Caco-2 (cell line): ENCODE measurements at regions not wholly inside any gene's neighbourhood (a gene's known extent, or its start where the extent isn't known, plus 50 kb on each side); places are given as distances from the start of the nearest gene placed in this dataset.

Source experiments
- BruUV-seq: library from RNA; stranded (reverse); fragments of 400-500 nt; replicated peaks from 2 replicates; lab custom pipeline; 2021; lab: Mats Ljungman, UMichigan
- CTCF ChIA-PET: fragments of 300-600 bp; sonication (Branson Sonifier 250); formaldehyde crosslinking; loops from one replicate; lab custom pipeline; 2022; ENCODE audit warnings: antibody characterized with exemption; lab: Charles Lee
- POLR2A ChIA-PET: fragments of 300-600 bp; sonication (Branson Sonifier 250); formaldehyde crosslinking; loops from one replicate; lab custom pipeline; 2022; ENCODE audit warnings: antibody characterized with exemption; lab: Charles Lee
- DNase-seq, 2 experiments: peaks; one replicate each; pipeline versions ENCODE4 v3.0.0 to v3.0.0-alpha.2; 2020 to 2022
- H3K27me3 ChIP-seq: replicated peaks from 2 replicates; pipeline ENCODE4 v1.6.0; 2011; ENCODE audit warnings: low read length; ENCODE audit not compliant: control insufficient read depth, insufficient read depth
- H3K36me3 ChIP-seq: 2 replicates; pipeline ENCODE4 v1.5.1; 2011; ENCODE audit warnings: low read length; ENCODE audit not compliant: control insufficient read depth, insufficient read depth
- H3K4me1 ChIP-seq: fragments of 250-450 bp; sonication (Bioruptor Pico); 2 replicates; pipeline ENCODE4 v1.5.1; 2020; ENCODE audit warnings: mild to moderate bottlenecking
- H3K4me3 ChIP-seq: 2 replicates; pipeline ENCODE4 v1.5.1; 2011; ENCODE audit warnings: low read depth, mild to moderate bottlenecking, control low read depth, low read length
- H3K9me3 ChIP-seq: fragments of 250-450 bp; sonication (Bioruptor Pico); 2 replicates; pipeline ENCODE4 v1.5.1; 2020; ENCODE audit warnings: mild to moderate bottlenecking, moderate library complexity
- H3K27ac Mint-ChIP-seq: one replicate; pipeline ENCODE4 v1.8.0; 2022; ENCODE audit warnings: mixed read lengths; ENCODE audit not compliant: unreplicated experiment
- H3K27me3 Mint-ChIP-seq: one replicate; pipeline ENCODE4 v1.8.0; 2022; ENCODE audit warnings: mixed read lengths; ENCODE audit not compliant: insufficient read depth, unreplicated experiment
- H3K36me3 Mint-ChIP-seq: one replicate; pipeline ENCODE4 v1.8.0; 2022; ENCODE audit warnings: mild to moderate bottlenecking, mixed read lengths; ENCODE audit not compliant: insufficient read depth, unreplicated experiment
- H3K4me1 Mint-ChIP-seq: one replicate; pipeline ENCODE4 v1.8.0; 2022; ENCODE audit warnings: low read depth, mixed read lengths; ENCODE audit not compliant: unreplicated experiment
- H3K4me3 Mint-ChIP-seq: one replicate; pipeline ENCODE4 v1.8.0; 2022; ENCODE audit warnings: mild to moderate bottlenecking, moderate library complexity, mixed read lengths; ENCODE audit not compliant: unreplicated experiment
- H3K9me3 Mint-ChIP-seq: one replicate; pipeline ENCODE4 v1.8.0; 2022; ENCODE audit warnings: mixed read lengths; ENCODE audit not compliant: unreplicated experiment
- intact Hi-C: fragments of 100-400 bp; cut with micrococcal nuclease; formaldehyde crosslinking; loops from one replicate; pipeline ENCODE4 v1.10.0; 2022; ENCODE audit not compliant: unreplicated experiment
- TF ChIP-seq, protein P1 (sequence below), 2 experiments: fragments of 200-600 bp in 1 of 2; IDR thresholded peaks; 1 replicate in 1 of 2; 2 replicates in 1 of 2; pipeline versions ENCODE4 v1.5.1 to v1.8.0; 2011 to 2022; ENCODE audit warnings: antibody characterized with exemption in 1 of 2, control low read depth in 1 of 2, inconsistent platforms in 1 of 2, low read depth in 1 of 2, low read length in 1 of 2, mild to moderate bottlenecking in 1 of 2, moderate library complexity in 1 of 2; ENCODE audit not compliant: insufficient read depth in 1 of 2, severe bottlenecking in 1 of 2, unreplicated experiment in 1 of 2

- H3K36me3 Mint-ChIP-seq = no peaks in the 10 kb centered on the region
- H3K4me3 ChIP-seq = no peak overlapping the region
- H3K4me1 Mint-ChIP-seq = peaks cover 19% of the 10 kb centered on the region
- no peak overlapping the region for H3K27ac Mint-ChIP-seq
- intact Hi-C loops = no loop called here
- no peak for DNase-seq
- H3K4me3 Mint-ChIP-seq = no peak overlapping the region
- H3K27me3 Mint-ChIP-seq = no peaks in the 10 kb centered on the region
- H3K27me3 ChIP-seq = no peaks in the 10 kb centered on the region
- no peaks in the 10 kb centered on the region; the same call in none of the 2 replicates for H3K36me3 ChIP-seq
- ChIA-PET POLR2A (no interaction called here), CTCF (no interaction called here)
- peaks cover 19% of the 10 kb centered on the region for H3K4me1 ChIP-seq
- BruUV-seq = no TSS peak
- no peaks in the 10 kb centered on the region for H3K9me3 ChIP-seq
- H3K9me3 Mint-ChIP-seq = no peaks in the 10 kb centered on the region
- TF ChIP-seq, protein P1, sequence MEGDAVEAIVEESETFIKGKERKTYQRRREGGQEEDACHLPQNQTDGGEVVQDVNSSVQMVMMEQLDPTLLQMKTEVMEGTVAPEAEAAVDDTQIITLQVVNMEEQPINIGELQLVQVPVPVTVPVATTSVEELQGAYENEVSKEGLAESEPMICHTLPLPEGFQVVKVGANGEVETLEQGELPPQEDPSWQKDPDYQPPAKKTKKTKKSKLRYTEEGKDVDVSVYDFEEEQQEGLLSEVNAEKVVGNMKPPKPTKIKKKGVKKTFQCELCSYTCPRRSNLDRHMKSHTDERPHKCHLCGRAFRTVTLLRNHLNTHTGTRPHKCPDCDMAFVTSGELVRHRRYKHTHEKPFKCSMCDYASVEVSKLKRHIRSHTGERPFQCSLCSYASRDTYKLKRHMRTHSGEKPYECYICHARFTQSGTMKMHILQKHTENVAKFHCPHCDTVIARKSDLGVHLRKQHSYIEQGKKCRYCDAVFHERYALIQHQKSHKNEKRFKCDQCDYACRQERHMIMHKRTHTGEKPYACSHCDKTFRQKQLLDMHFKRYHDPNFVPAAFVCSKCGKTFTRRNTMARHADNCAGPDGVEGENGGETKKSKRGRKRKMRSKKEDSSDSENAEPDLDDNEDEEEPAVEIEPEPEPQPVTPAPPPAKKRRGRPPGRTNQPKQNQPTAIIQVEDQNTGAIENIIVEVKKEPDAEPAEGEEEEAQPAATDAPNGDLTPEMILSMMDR (IDR thresholded peaks at IDR 0.05; ENCODE audit: insufficient read depth in 1 of 2, low read depth in 1 of 2, low read length in 1 of 2, severe bottlenecking in 1 of 2, unreplicated experiment in 1 of 2) = no peak
These were observed 414.2 kb downstream of the EFNB2 start for GRCh38 chr13:106121173-106121754.

DNA sequence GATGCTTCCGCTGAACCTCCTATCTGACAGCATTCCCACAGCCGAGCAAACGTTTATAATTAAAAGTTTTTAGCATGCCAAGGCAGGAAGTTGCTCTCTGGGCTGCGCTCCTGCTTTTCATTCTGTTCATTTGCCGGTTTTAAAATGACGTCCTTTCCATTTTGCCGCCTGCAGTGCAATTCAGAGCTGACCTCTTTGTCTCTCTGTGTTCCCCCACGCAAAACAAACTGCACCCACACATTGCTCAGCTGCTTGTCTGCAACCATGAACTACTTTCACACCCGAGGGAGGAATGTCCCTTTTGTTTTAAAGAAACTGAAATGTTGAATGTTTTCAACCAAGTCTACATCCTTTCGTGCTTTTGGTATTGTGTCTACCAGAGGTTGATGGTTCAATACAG is 416.5 kb downstream of the EFNB2 start:
- Mint-ChIP-seq H3K9me3 (no peaks in the 10 kb centered on the region), H3K27me3 (no peaks in the 10 kb centered on the region), H3K27ac (peak overlapping the region; percentile 51), H3K4me3 (no peak overlapping the region), H3K36me3 (no peaks in the 10 kb centered on the region), H3K4me1 (peaks cover 19% of the 10 kb centered on the region)
- DNase-seq = no peak
- TF ChIP-seq, protein P1 (IDR thresholded peaks at IDR 0.05; ENCODE audit: insufficient read depth in 1 of 2, low read depth in 1 of 2, low read length in 1 of 2, severe bottlenecking in 1 of 2, unreplicated experiment in 1 of 2) = no peak
- Histone ChIP-seq H3K27me3 (no peaks in the 10 kb centered on the region), H3K36me3 (no peaks in the 10 kb centered on the region; the same call in none of the 2 replicates), H3K4me1 (peaks cover 19% of the 10 kb centered on the region), H3K9me3 (no peaks in the 10 kb centered on the region), H3K4me3 (no peak overlapping the region)
- ChIA-PET POLR2A (interaction anchor here (0.6 kb wide), 1 partner anchor 413 kb away, joined by 5 read pairs; no protein-coding TSS in a partner anchor), CTCF (no interaction called here)
- intact Hi-C loops = no loop called here
- no TSS peak for BruUV-seq

GRCh38 chr13:106118050-106118449 is 417.4 kb downstream of the EFNB2 start:
- Histone ChIP-seq H3K9me3 (no peaks in the 10 kb centered on the region), H3K36me3 (no peaks in the 10 kb centered on the region; the same call in none of the 2 replicates), H3K4me3 (no peak overlapping the region), H3K27me3 (no peaks in the 10 kb centered on the region), H3K4me1 (peaks cover 19% of the 10 kb centered on the region)
- Mint-ChIP-seq H3K4me3 (no peak overlapping the region), H3K4me1 (peaks cover 19% of the 10 kb centered on the region), H3K27ac (no peak overlapping the region), H3K36me3 (no peaks in the 10 kb centered on the region), H3K9me3 (no peaks in the 10 kb centered on the region), H3K27me3 (no peaks in the 10 kb centered on the region)
- ChIA-PET CTCF (no interaction called here), POLR2A (no interaction called here)
- BruUV-seq = no TSS peak
- intact Hi-C loops = no loop called here
- DNase-seq = no peak
- TF ChIP-seq, protein P1 (IDR thresholded peaks at IDR 0.05; ENCODE audit: insufficient read depth in 1 of 2, low read depth in 1 of 2, low read length in 1 of 2, severe bottlenecking in 1 of 2, unreplicated experiment in 1 of 2) = no peak
